ENCODE measurements at regions not wholly inside any gene's neighbourhood (a gene's known extent, or its start where the extent isn't known, plus 50 kb on each side); places are given as distances from the start of the nearest gene placed in this dataset.
A peak's percentile ranks its signal among the peaks of the same experiment; 100 is the strongest.

DNA sequence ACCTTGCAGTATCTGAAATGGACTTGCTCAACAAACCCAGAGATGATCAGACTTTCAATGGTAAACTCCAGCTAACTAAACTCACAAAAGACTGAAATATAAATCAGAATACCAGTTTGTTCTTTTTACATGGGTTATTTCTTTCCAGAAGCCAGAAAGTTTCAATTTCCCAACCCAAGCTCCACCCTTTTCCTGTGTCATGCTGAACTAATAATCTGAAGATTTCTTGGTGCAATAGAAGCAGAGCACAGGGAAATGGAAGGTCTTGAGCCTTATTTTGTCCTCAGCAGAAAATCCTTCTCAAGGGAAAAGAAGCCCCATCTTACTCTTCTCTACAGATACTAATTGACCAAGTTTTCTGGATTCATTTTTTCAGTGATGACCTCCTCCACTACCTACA, 93.3 kb upstream of the PAPOLG start:
- Histone ChIP-seq H2AFZ (ENCODE audit: low read length) (no peak overlapping the region), H4K20me1 (ENCODE audit: insufficient read depth, low read length) (no peaks in the 10 kb centered on the region), H3K4me3 (ENCODE audit: insufficient read depth, low read length) (no peak overlapping the region), H3K27me3 (ENCODE audit: insufficient read depth, low read length) (no peaks in the 10 kb centered on the region), H3K79me2 (ENCODE audit: insufficient read depth, low read length) (no peaks in the 10 kb centered on the region), H3K4me2 (ENCODE audit: insufficient read depth, low read length) (no peak overlapping the region), H3K4me1 (ENCODE audit: insufficient read depth, low read length) (no peaks in the 10 kb centered on the region), H3K36me3 (ENCODE audit: insufficient read depth, low read length) (no peaks in the 10 kb centered on the region), H3K27ac (ENCODE audit: low read depth, low read length) (no peak overlapping the region), H3K9me3 (ENCODE audit: low read depth, low read length) (no peaks in the 10 kb centered on the region)
- no peak for DNase-seq (ENCODE audit: insufficient read length, low spot score, missing footprints)
- TF ChIP-seq, protein P1, sequence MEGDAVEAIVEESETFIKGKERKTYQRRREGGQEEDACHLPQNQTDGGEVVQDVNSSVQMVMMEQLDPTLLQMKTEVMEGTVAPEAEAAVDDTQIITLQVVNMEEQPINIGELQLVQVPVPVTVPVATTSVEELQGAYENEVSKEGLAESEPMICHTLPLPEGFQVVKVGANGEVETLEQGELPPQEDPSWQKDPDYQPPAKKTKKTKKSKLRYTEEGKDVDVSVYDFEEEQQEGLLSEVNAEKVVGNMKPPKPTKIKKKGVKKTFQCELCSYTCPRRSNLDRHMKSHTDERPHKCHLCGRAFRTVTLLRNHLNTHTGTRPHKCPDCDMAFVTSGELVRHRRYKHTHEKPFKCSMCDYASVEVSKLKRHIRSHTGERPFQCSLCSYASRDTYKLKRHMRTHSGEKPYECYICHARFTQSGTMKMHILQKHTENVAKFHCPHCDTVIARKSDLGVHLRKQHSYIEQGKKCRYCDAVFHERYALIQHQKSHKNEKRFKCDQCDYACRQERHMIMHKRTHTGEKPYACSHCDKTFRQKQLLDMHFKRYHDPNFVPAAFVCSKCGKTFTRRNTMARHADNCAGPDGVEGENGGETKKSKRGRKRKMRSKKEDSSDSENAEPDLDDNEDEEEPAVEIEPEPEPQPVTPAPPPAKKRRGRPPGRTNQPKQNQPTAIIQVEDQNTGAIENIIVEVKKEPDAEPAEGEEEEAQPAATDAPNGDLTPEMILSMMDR (IDR thresholded peaks at IDR 0.05; ENCODE audit: extremely low read depth, low read depth, low read length) = no peak

DNA sequence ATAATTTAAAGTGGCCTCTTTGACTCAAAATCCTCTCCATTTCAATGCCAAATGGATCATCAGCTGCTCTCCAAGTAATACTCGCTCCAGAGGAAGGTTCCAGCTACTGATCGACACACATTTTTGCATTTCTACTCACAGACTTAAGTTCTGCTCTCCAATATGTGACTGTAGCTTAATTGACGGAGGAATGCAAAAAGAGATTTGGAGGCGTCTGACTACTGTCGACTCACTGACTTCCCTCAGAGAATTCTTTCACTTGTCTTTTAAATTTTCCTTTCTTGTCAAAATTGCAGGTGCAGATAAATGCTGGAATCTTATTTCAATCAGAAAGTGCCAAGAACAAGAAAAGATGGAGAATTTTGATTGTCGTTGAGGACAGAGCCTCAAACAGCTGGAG, 84.1 kb upstream of the PAPOLG start:
- Histone ChIP-seq H3K4me1 (ENCODE audit: insufficient read depth, low read length) (no peaks in the 10 kb centered on the region), H3K79me2 (ENCODE audit: insufficient read depth, low read length) (no peaks in the 10 kb centered on the region), H3K9me3 (ENCODE audit: low read depth, low read length) (no peaks in the 10 kb centered on the region), H3K4me2 (ENCODE audit: insufficient read depth, low read length) (no peak overlapping the region), H3K36me3 (ENCODE audit: insufficient read depth, low read length) (no peaks in the 10 kb centered on the region), H3K27me3 (ENCODE audit: insufficient read depth, low read length) (no peaks in the 10 kb centered on the region), H2AFZ (ENCODE audit: low read length) (no peak overlapping the region), H3K4me3 (ENCODE audit: insufficient read depth, low read length) (no peak overlapping the region), H4K20me1 (ENCODE audit: insufficient read depth, low read length) (no peaks in the 10 kb centered on the region), H3K27ac (ENCODE audit: low read depth, low read length) (no peak overlapping the region)
- TF ChIP-seq, protein P1 (IDR thresholded peaks at IDR 0.05; ENCODE audit: extremely low read depth, low read depth, low read length) = no peak
- DNase-seq (ENCODE audit: insufficient read length, low spot score, missing footprints) = no peak

DNA sequence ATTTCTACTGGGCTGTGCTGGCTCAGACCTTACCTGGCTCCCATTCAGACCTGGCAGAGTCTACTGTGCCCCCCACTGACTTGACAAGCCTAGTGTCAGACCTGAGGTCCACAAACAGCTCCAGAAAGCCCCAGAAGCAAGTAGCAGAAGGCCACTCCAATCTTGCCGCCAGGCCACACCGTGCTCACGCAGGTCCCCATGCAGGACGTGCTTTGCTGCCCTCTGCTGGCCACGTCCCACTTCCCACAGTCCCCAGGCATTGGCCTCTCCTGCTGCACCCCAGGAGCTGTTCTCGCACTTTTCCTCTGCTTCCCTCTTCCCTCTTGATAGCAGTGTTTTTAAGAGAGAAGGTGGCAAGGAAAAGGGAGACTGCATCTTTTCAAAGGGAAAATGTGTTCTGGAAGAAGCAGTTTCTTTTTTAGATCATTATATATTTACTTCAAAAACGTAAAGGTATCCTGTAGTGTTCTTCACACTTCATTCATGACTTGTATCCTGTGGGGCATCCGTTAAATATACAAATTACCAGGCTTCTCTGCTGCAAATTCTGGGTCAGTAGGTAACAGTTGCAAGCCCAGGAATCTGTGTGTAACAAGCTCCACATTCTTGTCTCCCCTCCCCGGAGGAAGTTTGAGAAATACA, 81.4 kb upstream of the PAPOLG start:
- no peak overlapping the region for H3K4me2 ChIP-seq (ENCODE audit: insufficient read depth, low read length)
- H3K27ac ChIP-seq (ENCODE audit: low read depth, low read length) = no peak overlapping the region
- H3K27me3 ChIP-seq (ENCODE audit: insufficient read depth, low read length) = peaks cover 5% of the 10 kb centered on the region
- TF ChIP-seq, protein P1 (IDR thresholded peaks at IDR 0.05; ENCODE audit: extremely low read depth, low read depth, low read length) = peak; percentile 93
- DNase-seq (ENCODE audit: insufficient read length, low spot score, missing footprints) = peak; percentile 88
- H3K4me1 ChIP-seq (ENCODE audit: insufficient read depth, low read length) = no peaks in the 10 kb centered on the region
- no peaks in the 10 kb centered on the region for H4K20me1 ChIP-seq (ENCODE audit: insufficient read depth, low read length)
- no peaks in the 10 kb centered on the region for H3K9me3 ChIP-seq (ENCODE audit: low read depth, low read length)
- H3K36me3 ChIP-seq (ENCODE audit: insufficient read depth, low read length) = no peaks in the 10 kb centered on the region
- no peak overlapping the region for H3K4me3 ChIP-seq (ENCODE audit: insufficient read depth, low read length)
- H2AFZ ChIP-seq (ENCODE audit: low read length) = peak overlapping the region; percentile 76
- no peaks in the 10 kb centered on the region for H3K79me2 ChIP-seq (ENCODE audit: insufficient read depth, low read length)

DNA sequence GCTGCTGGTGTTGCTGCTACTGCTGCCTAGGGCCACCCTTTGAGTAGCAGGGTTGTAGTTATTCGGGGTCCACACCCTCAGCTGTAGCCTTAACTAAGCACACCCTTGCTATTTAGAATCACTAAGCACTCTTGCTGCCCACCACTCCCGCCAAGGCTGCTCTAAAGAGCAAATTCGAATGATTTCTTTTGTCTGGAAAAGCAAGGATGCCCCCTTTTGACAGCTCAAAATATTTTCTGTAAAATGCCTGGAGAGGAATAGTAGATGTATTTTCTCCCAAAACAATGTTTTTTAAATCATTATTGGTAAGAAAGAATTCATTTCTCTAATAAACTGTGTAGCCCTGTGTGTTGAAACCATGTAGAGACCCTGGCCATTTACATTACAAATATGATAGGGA, 80.8 kb upstream of the PAPOLG start:
- Histone ChIP-seq H3K27ac (ENCODE audit: low read depth, low read length) (no peak overlapping the region), H3K36me3 (ENCODE audit: insufficient read depth, low read length) (no peaks in the 10 kb centered on the region), H3K9me3 (ENCODE audit: low read depth, low read length) (no peaks in the 10 kb centered on the region), H3K4me1 (ENCODE audit: insufficient read depth, low read length) (no peaks in the 10 kb centered on the region), H3K4me3 (ENCODE audit: insufficient read depth, low read length) (no peak overlapping the region), H2AFZ (ENCODE audit: low read length) (no peak overlapping the region), H3K27me3 (ENCODE audit: insufficient read depth, low read length) (peaks cover 5% of the 10 kb centered on the region), H3K4me2 (ENCODE audit: insufficient read depth, low read length) (no peak overlapping the region), H4K20me1 (ENCODE audit: insufficient read depth, low read length) (no peaks in the 10 kb centered on the region), H3K79me2 (ENCODE audit: insufficient read depth, low read length) (no peaks in the 10 kb centered on the region)
- no peak for DNase-seq (ENCODE audit: insufficient read length, low spot score, missing footprints)
- TF ChIP-seq, protein P1 (IDR thresholded peaks at IDR 0.05; ENCODE audit: extremely low read depth, low read depth, low read length) = no peak

Data from osteoblast (primary cell).